Common myeloid progenitor, CD34-positive (primary cell): ENCODE measurements at regions not wholly inside any gene's neighbourhood (a gene's known extent, or its start where the extent isn't known, plus 50 kb on each side); places are given as distances from the start of the nearest gene placed in this dataset.
A peak's percentile ranks its signal among the peaks of the same experiment; 100 is the strongest.
"Not testable (repeated sequence)": the region's sequence is repeated elsewhere in the genome, so short reads cannot be mapped to it uniquely, and the experiment has no call there.

Experiments used
- CTCF ChIA-PET: fragments of 350-600 bp; sonication (Branson Sonifier 250); formaldehyde crosslinking; loops from one replicate; lab custom pipeline; 2021; ENCODE audit warnings: antibody characterized with exemption; lab: Charles Lee
- POLR2A ChIA-PET: fragments of 350-600 bp; sonication (Branson Sonifier 250); formaldehyde crosslinking; loops from one replicate; lab custom pipeline; 2021; ENCODE audit warnings: antibody characterized with exemption; lab: Charles Lee
- DNase-seq, 3 donors: peaks; one replicate each; pipeline versions ENCODE4 v3.0.0 to v3.0.0-alpha.2; 2013
- H3K27ac ChIP-seq, 2 experiments: 1 replicate in 1 of 2; 2 replicates in 1 of 2; pipeline ENCODE4 v1.7.0; 2013; ENCODE audit warnings: inconsistent platforms in 2 of 2, low read length in 2 of 2, mild to moderate bottlenecking in 2 of 2, low read depth in 1 of 2, moderate library complexity in 1 of 2; ENCODE audit not compliant: severe bottlenecking in 2 of 2, insufficient read depth in 1 of 2, poor library complexity in 1 of 2
- H3K27me3 ChIP-seq, 5 experiments: replicated peaks in 2 of 5; 1 replicate in 3 of 5; 2 replicates in 2 of 5; pipeline versions ENCODE4 v1.6.1 to v1.7.0; 2013; ENCODE audit warnings: low read length in 4 of 5, mild to moderate bottlenecking in 2 of 5, moderate library complexity in 2 of 5, inconsistent platforms in 1 of 5; ENCODE audit not compliant: insufficient read depth in 5 of 5, control insufficient read depth in 4 of 5
- H3K36me3 ChIP-seq, 4 experiments: 1 replicate in 2 of 4; 2 replicates in 2 of 4; pipeline versions ENCODE4 v1.6.1 to v1.7.0; 2013; ENCODE audit warnings: low read length in 3 of 4, control low read depth in 1 of 4, mild to moderate bottlenecking in 1 of 4; ENCODE audit not compliant: control insufficient read depth in 4 of 4, insufficient read depth in 4 of 4
- H3K4me1 ChIP-seq, 4 experiments: 1 replicate in 3 of 4; 2 replicates in 1 of 4; pipeline versions ENCODE4 v1.6.1 to v1.7.1; 2013; ENCODE audit warnings: low read length in 3 of 4, mild to moderate bottlenecking in 3 of 4, control low read depth in 1 of 4, inconsistent platforms in 1 of 4, moderate library complexity in 1 of 4; ENCODE audit not compliant: control insufficient read depth in 4 of 4, insufficient read depth in 4 of 4; ENCODE audit errors: control extremely low read depth in 1 of 4
- H3K4me3 ChIP-seq, 7 experiments: 1 replicate in 4 of 7; 2 replicates in 3 of 7; pipeline versions ENCODE4 v1.5.1 to v1.7.0; 2013; ENCODE audit warnings: mild to moderate bottlenecking in 7 of 7, low read length in 6 of 7, moderate library complexity in 6 of 7, inconsistent platforms in 2 of 7, low read depth in 2 of 7, control low read depth in 1 of 7; ENCODE audit not compliant: insufficient read depth in 4 of 7, control insufficient read depth in 1 of 7; ENCODE audit errors: extremely low read depth in 1 of 7
- H3K9me3 ChIP-seq, 5 experiments: 1 replicate in 4 of 5; 2 replicates in 1 of 5; pipeline versions ENCODE4 v1.6.1 to v1.7.1; 2013; ENCODE audit warnings: low read length in 4 of 5, mild to moderate bottlenecking in 2 of 5, inconsistent platforms in 1 of 5, low read depth in 1 of 5, moderate library complexity in 1 of 5; ENCODE audit not compliant: control insufficient read depth in 4 of 5, insufficient read depth in 2 of 5; ENCODE audit errors: control extremely low read depth in 1 of 5
- WGBS: methylation state at CpG from one replicate; pipeline ENCODE4 v1.1.5; 2013; ENCODE audit not compliant: insufficient coverage; 5-methylcytosine and 5-hydroxymethylcytosine counted together

DNA sequence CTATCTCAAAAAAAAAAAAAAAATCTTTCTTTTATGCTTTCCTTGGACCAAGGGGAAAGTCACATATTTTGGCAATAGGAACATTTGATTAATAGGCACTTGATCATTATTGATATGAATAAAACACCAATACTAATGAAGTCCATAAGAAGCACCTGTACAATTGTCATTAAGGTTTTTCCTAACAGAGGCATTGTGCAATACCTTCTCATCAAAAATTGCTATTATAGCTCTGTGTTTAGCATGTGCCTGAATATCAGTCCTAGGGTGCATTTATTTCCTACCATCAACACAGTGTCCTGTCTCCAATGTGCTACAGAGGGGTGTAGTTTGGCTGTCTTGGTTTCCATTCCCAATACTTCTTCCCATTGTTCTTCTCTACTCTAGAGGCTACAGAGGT is 483.8 kb upstream of the SPRED2 start:
- DNase-seq: no peak
- Histone ChIP-seq H3K4me3 (no peak overlapping the region), H3K9me3 (no peaks in the 10 kb centered on the region), H3K36me3 (no peaks in the 10 kb centered on the region), H3K4me1 (no peaks in the 10 kb centered on the region), H3K27me3 (no peaks in the 10 kb centered on the region), H3K27ac (no peak overlapping the region)
- CTCF ChIA-PET: no interaction called here
- POLR2A ChIA-PET: no interaction called here

DNA sequence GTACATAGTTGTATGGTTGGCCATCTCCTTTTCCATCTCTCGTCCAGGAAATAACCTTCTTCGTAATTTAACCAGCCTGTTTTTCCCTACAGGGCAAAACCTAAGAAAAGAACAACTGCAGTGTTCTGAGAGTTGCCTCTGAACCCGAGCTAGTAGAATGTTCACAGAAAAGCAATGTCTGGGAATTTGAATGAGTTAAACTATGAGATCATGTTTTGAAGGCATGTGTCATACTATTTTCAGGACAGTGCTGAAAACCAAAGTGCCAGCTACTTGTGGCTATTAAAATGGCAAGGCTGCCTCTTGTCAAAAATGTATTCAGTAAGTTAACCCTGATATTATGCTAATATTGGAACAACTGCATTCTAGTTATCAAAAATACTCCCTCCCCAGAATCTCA is 482.9 kb upstream of the SPRED2 start:
- Histone ChIP-seq H3K9me3 (no peaks in the 10 kb centered on the region), H3K4me3 (no peak overlapping the region), H3K36me3 (no peaks in the 10 kb centered on the region), H3K27me3 (no peaks in the 10 kb centered on the region), H3K4me1 (no peaks in the 10 kb centered on the region), H3K27ac (no peak overlapping the region)
- 90% methylated on average over 2 of the region's 3 CpGs for WGBS
- ChIA-PET CTCF (no interaction called here), POLR2A (no interaction called here)
- no peak for DNase-seq

GRCh38 chr2:65914244-65914786 is 481.9 kb upstream of the SPRED2 start:
- no peaks in the 10 kb centered on the region for H3K9me3 ChIP-seq
- no peak overlapping the region for H3K4me3 ChIP-seq
- no peak for DNase-seq
- ChIA-PET POLR2A (no interaction called here), CTCF (interaction anchor here (0.7 kb wide), 1 partner anchor 12 kb away, joined by 3 read pairs; no protein-coding TSS in a partner anchor)
- H3K27ac ChIP-seq: no peak overlapping the region
- H3K4me1 ChIP-seq: no peaks in the 10 kb centered on the region
- H3K27me3 ChIP-seq: no peaks in the 10 kb centered on the region
- 96% methylated on average over 6 of the region's 7 CpGs for WGBS
- H3K36me3 ChIP-seq: no peaks in the 10 kb centered on the region

DNA sequence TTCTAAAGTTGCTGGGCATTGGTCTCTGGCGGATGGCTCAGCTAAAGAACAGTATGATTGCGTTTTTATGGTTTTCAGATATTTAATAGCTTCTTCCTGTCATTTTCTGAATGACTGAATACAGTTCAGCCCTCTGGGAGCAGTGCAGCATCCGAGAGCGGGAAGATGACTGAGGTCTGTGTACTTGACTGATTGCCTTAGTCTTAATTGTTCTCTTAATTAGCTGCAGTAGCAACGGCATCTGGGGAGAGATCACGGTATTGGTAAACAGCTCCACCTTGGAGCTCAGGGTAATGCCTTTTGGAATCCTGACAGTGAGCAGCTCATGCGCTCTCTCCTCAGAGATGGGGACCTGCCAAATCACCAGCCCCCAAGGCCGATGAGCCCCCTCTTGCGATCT is 481.4 kb upstream of the SPRED2 start:
- H3K9me3 ChIP-seq: no peaks in the 10 kb centered on the region
- WGBS: 100% methylated on average over 5 of the region's 9 CpGs
- H3K27me3 ChIP-seq: no peaks in the 10 kb centered on the region
- no peak overlapping the region for H3K27ac ChIP-seq
- H3K4me1 ChIP-seq: no peaks in the 10 kb centered on the region
- CTCF ChIA-PET: interaction anchor here (0.7 to 1.4 kb wide), 2 partner anchors 9 to 12 kb away, joined by 3 to 4 read pairs; no protein-coding TSS in a partner anchor
- DNase-seq: no peak
- H3K36me3 ChIP-seq: no peaks in the 10 kb centered on the region
- POLR2A ChIA-PET: no interaction called here
- no peak overlapping the region for H3K4me3 ChIP-seq

DNA sequence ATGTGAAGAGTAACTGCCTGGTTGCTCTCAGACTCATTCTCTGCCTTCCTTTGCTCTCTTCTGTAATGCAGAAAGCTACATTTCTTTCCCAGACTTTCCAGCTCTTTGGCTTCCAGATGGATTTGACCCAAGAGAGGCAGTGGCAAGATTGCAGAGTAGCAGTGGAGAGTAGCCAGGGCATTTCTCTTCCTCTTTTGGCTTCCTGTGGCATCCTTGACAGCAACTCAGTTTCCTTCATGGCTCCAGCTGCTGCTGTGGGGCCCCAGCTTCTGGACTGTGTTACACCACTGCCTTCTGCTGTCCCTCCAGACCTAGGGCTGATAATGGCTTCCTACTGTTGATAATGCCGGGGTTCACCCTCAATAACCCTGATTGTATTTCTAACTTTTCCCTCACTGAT is 469.4 kb upstream of the SPRED2 start:
- CTCF ChIA-PET: interaction anchor here (1.4 kb wide), 1 partner anchor 12 kb away, joined by 3 read pairs; no protein-coding TSS in a partner anchor

DNA sequence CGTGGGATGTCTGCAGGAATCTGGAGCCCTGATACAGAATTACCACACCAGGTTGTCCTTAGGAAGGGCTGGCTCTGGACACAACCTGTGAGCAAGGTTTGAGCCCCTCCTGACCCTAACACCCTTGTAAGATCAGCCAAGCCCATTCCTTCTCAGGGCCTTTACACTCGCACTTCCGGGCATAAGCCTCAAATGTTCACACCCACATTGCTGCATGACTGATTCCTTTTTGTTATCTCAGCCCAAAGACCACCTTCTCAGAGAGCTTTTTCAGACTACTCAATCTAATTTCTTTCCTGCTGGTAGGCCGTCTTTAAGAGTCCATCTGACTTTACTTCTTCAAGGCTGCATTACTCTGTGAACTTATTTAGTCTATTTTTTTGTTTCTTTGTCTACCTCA is 464.0 kb upstream of the SPRED2 start:
- no peaks in the 10 kb centered on the region for H3K27me3 ChIP-seq
- peaks cover 0 to 2% (median under 1%) of the 10 kb centered on the region in 4 experiments for H3K4me1 ChIP-seq
- H3K36me3 ChIP-seq: no peaks in the 10 kb centered on the region
- POLR2A ChIA-PET: no interaction called here
- no peak overlapping the region for H3K27ac ChIP-seq
- CTCF ChIA-PET: no interaction called here
- H3K9me3 ChIP-seq: no peaks in the 10 kb centered on the region
- WGBS: 100% methylated on average over 4 of the region's 4 CpGs
- DNase-seq: no peak
- H3K4me3 ChIP-seq: no peak overlapping the region

More for the DNA sequence above, 469.4 kb upstream of the SPRED2 start:
- no peak overlapping the region for H3K4me3 ChIP-seq
- peaks cover 3 to 13% (median 5%) of the 10 kb centered on the region in 4 experiments for H3K4me1 ChIP-seq
- POLR2A ChIA-PET: no interaction called here
- no peaks in the 10 kb centered on the region for H3K27me3 ChIP-seq
- no CpG with 5 or more reads among the region's 1 CpG for WGBS
- H3K9me3 ChIP-seq: peaks cover 0 to under 1% (median 0%) of the 10 kb centered on the region in 5 experiments
- H3K27ac ChIP-seq: no peak overlapping the region
- DNase-seq: peak in 2 of 3 donors; percentile 7 to 35
- H3K36me3 ChIP-seq: no peaks in the 10 kb centered on the region

GRCh38 chr2:65890131-65890530 is 457.7 kb upstream of the SPRED2 start:
- POLR2A ChIA-PET: not testable (repeated sequence)
- 74% methylated on average over 5 of the region's 6 CpGs for WGBS

More at GRCh38 chr2:65890131-65890530, 457.7 kb upstream of the SPRED2 start:
- H3K4me1 ChIP-seq, H3K27ac ChIP-seq, H3K4me3 ChIP-seq, H3K36me3 ChIP-seq, H3K9me3 ChIP-seq, H3K27me3 ChIP-seq, CTCF ChIA-PET: not testable (repeated sequence)
- peak in 1 of 3 donors; percentile 2 for DNase-seq
